ENCODE measurements at regions not wholly inside any gene's neighbourhood (a gene's known extent, or its start where the extent isn't known, plus 50 kb on each side); places are given as distances from the start of the nearest gene placed in this dataset.

DNA sequence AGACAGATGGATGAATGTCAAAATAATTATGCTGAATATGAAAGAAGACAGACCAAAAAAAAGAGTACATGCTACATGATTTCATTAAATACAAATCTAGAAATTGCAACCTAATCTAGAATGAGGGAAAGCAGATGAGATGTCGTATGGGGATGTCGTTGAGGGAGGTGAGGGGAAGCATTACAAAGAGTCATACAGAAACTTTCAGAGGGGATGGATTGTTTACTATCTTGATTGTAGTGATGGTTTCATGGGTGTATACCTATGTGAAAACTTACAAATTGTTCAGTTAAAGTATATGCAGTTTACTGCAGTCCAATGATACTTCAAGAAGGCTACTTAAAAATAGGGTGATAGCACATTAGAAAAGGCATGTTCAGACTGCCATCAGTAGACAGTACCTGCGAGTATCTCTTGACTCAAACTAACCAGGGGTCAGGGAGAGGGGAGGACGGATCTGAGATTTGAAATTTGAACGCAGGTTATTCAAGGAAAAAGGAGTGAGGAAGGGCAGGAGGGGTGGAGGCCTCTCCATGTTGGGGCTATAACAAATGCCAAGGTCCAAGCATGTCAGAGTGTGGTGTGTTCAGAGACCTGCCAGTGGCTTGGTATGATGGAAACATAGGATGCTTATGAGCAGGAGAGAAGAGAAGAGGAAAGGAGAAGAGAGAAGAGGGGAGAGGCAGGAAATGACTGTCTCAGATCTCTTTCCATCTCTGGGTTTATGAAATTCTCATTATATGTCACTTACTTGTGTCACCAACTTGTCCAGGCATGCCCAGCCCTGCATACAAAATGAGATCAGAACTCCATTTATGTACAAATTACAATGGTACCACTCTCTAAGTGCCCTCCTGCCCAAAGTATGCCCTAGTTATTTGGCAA, 257.3 kb upstream of the CXCR4 start:
- Mint-ChIP-seq H3K27me3 (ENCODE audit: low read depth) (no peaks in the 10 kb centered on the region), H3K4me1 (peaks cover 27% of the 10 kb centered on the region), H3K9me3 (no peaks in the 10 kb centered on the region), H3K4me3 (no peak overlapping the region), H3K27ac (no peak overlapping the region), H3K36me3 (ENCODE audit: low read depth) (no peaks in the 10 kb centered on the region)
- no peak for TF ChIP-seq CTCF (IDR thresholded peaks at IDR 0.05; ENCODE audit: unreplicated experiment in 3 of 3)

- Mint-ChIP-seq H3K36me3 (ENCODE audit: low read depth) (no peaks in the 10 kb centered on the region), H3K9me3 (peaks cover 3% of the 10 kb centered on the region)
Measured at GRCh38 chr2:136373841-136374240, 255.9 kb upstream of the CXCR4 start.

GRCh38 chr2:136373029-136373428, 255.1 kb upstream of the CXCR4 start:
- Mint-ChIP-seq H3K36me3 (ENCODE audit: low read depth) (no peaks in the 10 kb centered on the region), H3K27me3 (ENCODE audit: low read depth) (no peaks in the 10 kb centered on the region), H3K4me3 (no peak overlapping the region), H3K27ac (no peak overlapping the region), H3K4me1 (peaks cover 27% of the 10 kb centered on the region), H3K9me3 (peaks cover 3% of the 10 kb centered on the region)
- no peak for TF ChIP-seq CTCF (IDR thresholded peaks at IDR 0.05; ENCODE audit: unreplicated experiment in 3 of 3)

More at GRCh38 chr2:136373841-136374240, 255.9 kb upstream of the CXCR4 start:
- Mint-ChIP-seq H3K4me3 (no peak overlapping the region), H3K27ac (no peak overlapping the region), H3K4me1 (peaks cover 27% of the 10 kb centered on the region), H3K27me3 (ENCODE audit: low read depth) (no peaks in the 10 kb centered on the region)
- no peak for TF ChIP-seq CTCF (IDR thresholded peaks at IDR 0.05; ENCODE audit: unreplicated experiment in 3 of 3)

- H3K27me3 Mint-ChIP-seq (ENCODE audit: low read depth) = peaks cover 4% of the 10 kb centered on the region
- no peak overlapping the region for H3K27ac Mint-ChIP-seq
- H3K9me3 Mint-ChIP-seq = peaks cover 7% of the 10 kb centered on the region
- H3K4me1 Mint-ChIP-seq = peaks cover 8% of the 10 kb centered on the region
- H3K4me3 Mint-ChIP-seq = no peak overlapping the region
- no peak for TF ChIP-seq CTCF (IDR thresholded peaks at IDR 0.05; ENCODE audit: unreplicated experiment in 3 of 3)
- H3K36me3 Mint-ChIP-seq (ENCODE audit: low read depth) = no peaks in the 10 kb centered on the region
Measured at GRCh38 chr2:136363900-136364299, 246.0 kb upstream of the CXCR4 start.

DNA sequence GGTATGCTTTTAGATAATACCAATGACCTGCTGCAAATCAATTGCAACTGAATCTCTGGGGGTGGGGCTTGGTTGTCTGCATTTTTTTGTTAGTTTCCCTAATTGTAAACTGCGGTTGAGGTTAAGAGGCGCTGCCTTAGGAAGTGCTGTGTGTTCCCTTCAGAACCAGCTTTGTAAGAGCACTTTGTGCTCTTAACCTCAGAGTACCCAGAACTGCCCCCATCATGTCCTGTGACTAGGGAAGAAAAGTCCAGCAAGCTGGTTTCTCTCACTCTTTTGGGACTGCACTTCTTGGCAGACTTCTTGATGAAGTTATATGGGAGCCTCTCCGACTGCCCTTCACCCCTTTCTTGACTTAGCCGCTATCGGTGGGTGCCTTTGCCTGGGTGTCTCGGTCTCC, 245.5 kb upstream of the CXCR4 start:
- peaks cover 4% of the 10 kb centered on the region for H3K27me3 Mint-ChIP-seq (ENCODE audit: low read depth)
- H3K9me3 Mint-ChIP-seq = peaks cover 7% of the 10 kb centered on the region
- no peak overlapping the region for H3K27ac Mint-ChIP-seq
- H3K36me3 Mint-ChIP-seq (ENCODE audit: low read depth) = no peaks in the 10 kb centered on the region
- H3K4me3 Mint-ChIP-seq = no peak overlapping the region
- TF ChIP-seq CTCF (IDR thresholded peaks at IDR 0.05; ENCODE audit: unreplicated experiment in 3 of 3) = no peak
- peaks cover 8% of the 10 kb centered on the region for H3K4me1 Mint-ChIP-seq

Data from nephron (organoid).